GM19438 (cell line): ENCODE measurements at regions not wholly inside any gene's neighbourhood (a gene's known extent, or its start where the extent isn't known, plus 50 kb on each side); places are given as distances from the start of the nearest gene placed in this dataset.
"Not testable (repeated sequence)": the region's sequence is repeated elsewhere in the genome, so short reads cannot be mapped to it uniquely, and the experiment has no call there.

ENCODE experiments used
- ATAC-seq: cut with Tn5 transposase; IDR thresholded peaks from one replicate; pipeline ENCODE4 v1.9.1; 2021; ENCODE audit warnings: low read depth; ENCODE audit not compliant: unreplicated experiment

GRCh38 chr12:9450127-9450567 lies 157.6 kb downstream of the KLRB1 start:
- ATAC-seq: not testable (repeated sequence)

- ATAC-seq: not testable (repeated sequence)
Measured at GRCh38 chr12:9449657-9450126, 158.0 kb downstream of the KLRB1 start.

GRCh38 chr12:9449181-9449580 lies 158.5 kb downstream of the KLRB1 start:
- ATAC-seq: no peak

GRCh38 chr12:9448648-9449047 lies 159.1 kb downstream of the KLRB1 start:
- not testable (repeated sequence) for ATAC-seq

GRCh38 chr12:9447791-9448614 lies 159.7 kb downstream of the KLRB1 start:
- ATAC-seq: peak; percentile 64

GRCh38 chr12:9446883-9447761 lies 160.6 kb downstream of the KLRB1 start:
- peak; percentile 15 for ATAC-seq

GRCh38 chr12:9440428-9440827 lies 167.3 kb downstream of the KLRB1 start:
- ATAC-seq: not testable (repeated sequence)

GRCh38 chr12:9435682-9436081 lies 172.0 kb downstream of the KLRB1 start:
- ATAC-seq: not testable (repeated sequence)

GRCh38 chr12:9430385-9430784 lies 177.3 kb downstream of the KLRB1 start:
- not testable (repeated sequence) for ATAC-seq

- not testable (repeated sequence) for ATAC-seq
Measured at GRCh38 chr12:9428856-9429255, 178.9 kb downstream of the KLRB1 start.

GRCh38 chr12:9425429-9425828 lies 182.3 kb downstream of the KLRB1 start:
- not testable (repeated sequence) for ATAC-seq

- not testable (repeated sequence) for ATAC-seq
Measured at GRCh38 chr12:9424175-9424740, 183.5 kb downstream of the KLRB1 start.

GRCh38 chr12:9422689-9423088 lies 185.0 kb downstream of the KLRB1 start:
- ATAC-seq: not testable (repeated sequence)

GRCh38 chr12:9421520-9422086 lies 186.1 kb downstream of the KLRB1 start:
- ATAC-seq: peak; percentile 49

- ATAC-seq: not testable (repeated sequence)
Measured at GRCh38 chr12:9420817-9421519, 186.7 kb downstream of the KLRB1 start.

GRCh38 chr12:9418669-9419041 lies 189.1 kb downstream of the KLRB1 start:
- not testable (repeated sequence) for ATAC-seq

- ATAC-seq: not testable (repeated sequence)
Measured at GRCh38 chr12:9417947-9418668, 189.6 kb downstream of the KLRB1 start.

- ATAC-seq: not testable (repeated sequence)
Measured at GRCh38 chr12:9417341-9417740, 190.4 kb downstream of the KLRB1 start.

- not testable (repeated sequence) for ATAC-seq
Measured at GRCh38 chr12:9416346-9416745, 191.4 kb downstream of the KLRB1 start.
